Mesendoderm (in vitro differentiated cells): ENCODE measurements at regions not wholly inside any gene's neighbourhood (a gene's known extent, or its start where the extent isn't known, plus 50 kb on each side); places are given as distances from the start of the nearest gene placed in this dataset.

ENCODE experiments used
- DNase-seq: peaks from one replicate; pipeline ENCODE4 v3.0.0; 2013
- H2AK5ac ChIP-seq: 2 replicates; pipeline ENCODE4 v1.6.1; 2013; ENCODE audit warnings: low read length, inconsistent platforms
- H2BK120ac ChIP-seq: 2 replicates; pipeline ENCODE4 v1.6.1; 2013; ENCODE audit warnings: low read depth, mild to moderate bottlenecking, low read length, moderate library complexity, mixed read lengths
- H2BK15ac ChIP-seq: replicated peaks from 2 replicates; pipeline ENCODE4 v1.6.1; 2013; ENCODE audit warnings: low read depth, mild to moderate bottlenecking, moderate library complexity
- H2BK5ac ChIP-seq: 2 replicates; pipeline ENCODE4 v1.6.1; 2013; ENCODE audit warnings: low read length, inconsistent platforms
- H3K18ac ChIP-seq: 2 replicates; pipeline ENCODE4 v1.6.1; 2013; ENCODE audit warnings: mild to moderate bottlenecking, low read length, mixed read lengths
- H3K23ac ChIP-seq: one replicate; pipeline ENCODE4 v1.6.1; 2013; ENCODE audit warnings: low read length
- H3K27ac ChIP-seq: 2 replicates; pipeline ENCODE4 v1.5.1; 2013; ENCODE audit warnings: low read depth, mild to moderate bottlenecking, inconsistent platforms, low read length, moderate library complexity
- H3K27me3 ChIP-seq: 2 replicates; pipeline ENCODE4 v1.6.1; 2013; ENCODE audit warnings: low read length, control low read depth, mild to moderate bottlenecking, inconsistent platforms; ENCODE audit not compliant: insufficient read depth, poor library complexity
- H3K36me3 ChIP-seq: 2 replicates; pipeline ENCODE4 v1.6.1; 2013; ENCODE audit warnings: low read length, inconsistent platforms; ENCODE audit not compliant: control insufficient read depth, insufficient read depth
- H3K4ac ChIP-seq: one replicate; pipeline ENCODE4 v1.6.1; 2013; ENCODE audit warnings: low read depth, mild to moderate bottlenecking, low read length, moderate library complexity
- H3K4me1 ChIP-seq: 2 replicates; pipeline ENCODE4 v1.6.1; 2013; ENCODE audit warnings: low read depth, low read length, inconsistent platforms; ENCODE audit not compliant: control insufficient read depth
- H3K4me2 ChIP-seq: 2 replicates; pipeline ENCODE4 v1.6.1; 2013; ENCODE audit warnings: low read length
- H3K4me3 ChIP-seq: 2 replicates; pipeline ENCODE4 v1.5.1; 2013; ENCODE audit warnings: mild to moderate bottlenecking, low read length
- H3K56ac ChIP-seq: one replicate; pipeline ENCODE4 v1.6.1; 2013; ENCODE audit warnings: low read length
- H3K79me1 ChIP-seq: 2 replicates; pipeline ENCODE4 v1.6.1; 2013; ENCODE audit warnings: low read length, inconsistent platforms
- H3K79me2 ChIP-seq: 2 replicates; pipeline ENCODE4 v1.6.1; 2013; ENCODE audit warnings: mild to moderate bottlenecking, low read length; ENCODE audit not compliant: control insufficient read depth, insufficient read depth
- H3K9ac ChIP-seq: 2 replicates; pipeline ENCODE4 v1.6.1; 2013; ENCODE audit warnings: low read length, inconsistent platforms
- H4K5ac ChIP-seq: one replicate; pipeline ENCODE4 v1.6.1; 2013; ENCODE audit warnings: low read length
- H4K8ac ChIP-seq: one replicate; pipeline ENCODE4 v1.6.1; 2013; ENCODE audit warnings: low read depth, mild to moderate bottlenecking, control low read depth, low read length, moderate library complexity
- WGBS: extraction: QIAGEN DNeasy Blood & Tissue Kit; methylation state at CpG from one replicate; pipeline ENCODE4 v1.1.7; 2013; ENCODE audit warnings: low lambda C conversion rate, missing lambda C conversion rate; ENCODE audit not compliant: insufficient coverage; ENCODE audit errors: extremely low coverage; 5-methylcytosine and 5-hydroxymethylcytosine counted together

GRCh38 chr3:94564247-94564646 lies 501.4 kb downstream of the NSUN3 start:
- Histone ChIP-seq H3K56ac (no peak overlapping the region), H3K4me1 (no peaks in the 10 kb centered on the region), H3K79me2 (no peaks in the 10 kb centered on the region), H2BK5ac (no peak overlapping the region), H3K4me3 (no peak overlapping the region), H3K36me3 (no peaks in the 10 kb centered on the region), H3K4ac (no peak overlapping the region), H3K9ac (no peak overlapping the region), H3K4me2 (no peak overlapping the region), H3K23ac (no peak overlapping the region), H3K27me3 (no peaks in the 10 kb centered on the region), H3K27ac (no peak overlapping the region), H2BK15ac (no peak overlapping the region), H2BK120ac (no peak overlapping the region), H4K8ac (no peak overlapping the region), H4K5ac (no peak overlapping the region), H3K18ac (no peak overlapping the region), H3K79me1 (no peaks in the 10 kb centered on the region), H2AK5ac (no peak overlapping the region)
- no CpG with 5 or more reads among the region's 1 CpG for WGBS
- no peak for DNase-seq

- no peaks in the 10 kb centered on the region for H3K36me3 ChIP-seq
- no peaks in the 10 kb centered on the region for H3K79me1 ChIP-seq
- H3K4ac ChIP-seq = no peak overlapping the region
- H2AK5ac ChIP-seq = no peak overlapping the region
- no CpG with 5 or more reads among the region's 1 CpG for WGBS
- H2BK120ac ChIP-seq = no peak overlapping the region
- H4K5ac ChIP-seq = no peak overlapping the region
- no peak overlapping the region for H2BK5ac ChIP-seq
- no peak overlapping the region for H4K8ac ChIP-seq
- H3K4me1 ChIP-seq = no peaks in the 10 kb centered on the region
- H3K18ac ChIP-seq = no peak overlapping the region
- H3K56ac ChIP-seq = no peak overlapping the region
- H3K4me2 ChIP-seq = no peak overlapping the region
- no peak for DNase-seq
- no peak overlapping the region for H3K4me3 ChIP-seq
- no peak overlapping the region for H3K9ac ChIP-seq
- no peaks in the 10 kb centered on the region for H3K79me2 ChIP-seq
- H3K23ac ChIP-seq = no peak overlapping the region
- no peak overlapping the region for H2BK15ac ChIP-seq
- H3K27me3 ChIP-seq = no peaks in the 10 kb centered on the region
- no peak overlapping the region for H3K27ac ChIP-seq
These were observed 505.2 kb downstream of the NSUN3 start for GRCh38 chr3:94568041-94568440.

- Histone ChIP-seq H3K27me3 (no peaks in the 10 kb centered on the region), H2BK120ac (no peak overlapping the region), H3K56ac (no peak overlapping the region), H3K36me3 (no peaks in the 10 kb centered on the region), H3K27ac (no peak overlapping the region), H2AK5ac (no peak overlapping the region), H4K8ac (no peak overlapping the region), H3K18ac (no peak overlapping the region), H3K9ac (no peak overlapping the region), H3K4me3 (no peak overlapping the region), H2BK5ac (no peak overlapping the region), H3K23ac (no peak overlapping the region), H3K4me2 (no peak overlapping the region), H3K79me1 (no peaks in the 10 kb centered on the region), H4K5ac (no peak overlapping the region), H3K4ac (no peak overlapping the region), H2BK15ac (no peak overlapping the region), H3K79me2 (no peaks in the 10 kb centered on the region), H3K4me1 (no peaks in the 10 kb centered on the region)
- DNase-seq = no peak
- no CpG with 5 or more reads among the region's 2 CpGs for WGBS
These were observed 510.5 kb downstream of the NSUN3 start for GRCh38 chr3:94573337-94573736.

- Histone ChIP-seq H2BK15ac (no peak overlapping the region), H3K27ac (no peak overlapping the region), H3K23ac (no peak overlapping the region), H3K56ac (no peak overlapping the region), H3K4me2 (no peak overlapping the region), H3K4me3 (no peak overlapping the region), H3K79me2 (no peaks in the 10 kb centered on the region), H3K9ac (no peak overlapping the region), H3K36me3 (no peaks in the 10 kb centered on the region), H3K4me1 (no peaks in the 10 kb centered on the region), H4K5ac (no peak overlapping the region), H3K18ac (no peak overlapping the region), H2BK5ac (no peak overlapping the region), H3K79me1 (no peaks in the 10 kb centered on the region), H3K4ac (no peak overlapping the region), H4K8ac (no peak overlapping the region), H3K27me3 (no peaks in the 10 kb centered on the region), H2AK5ac (no peak overlapping the region), H2BK120ac (no peak overlapping the region)
- no peak for DNase-seq
- no CpG with 5 or more reads among the region's 3 CpGs for WGBS
These were observed 524.4 kb downstream of the NSUN3 start for GRCh38 chr3:94587291-94587690.

- DNase-seq = no peak
- H3K4ac ChIP-seq = no peak overlapping the region
- no peak overlapping the region for H3K23ac ChIP-seq
- no peak overlapping the region for H2BK120ac ChIP-seq
- H3K27ac ChIP-seq = no peak overlapping the region
- no peak overlapping the region for H4K5ac ChIP-seq
- H3K18ac ChIP-seq = no peak overlapping the region
- no CpG with 5 or more reads among the region's 1 CpG for WGBS
- H3K79me2 ChIP-seq = no peaks in the 10 kb centered on the region
- no peak overlapping the region for H4K8ac ChIP-seq
- H3K4me1 ChIP-seq = no peaks in the 10 kb centered on the region
- H2BK15ac ChIP-seq = no peak overlapping the region
- no peaks in the 10 kb centered on the region for H3K27me3 ChIP-seq
- H2AK5ac ChIP-seq = no peak overlapping the region
- H2BK5ac ChIP-seq = no peak overlapping the region
- H3K56ac ChIP-seq = no peak overlapping the region
- H3K79me1 ChIP-seq = no peaks in the 10 kb centered on the region
- H3K4me3 ChIP-seq = no peak overlapping the region
- no peaks in the 10 kb centered on the region for H3K36me3 ChIP-seq
- H3K9ac ChIP-seq = no peak overlapping the region
- H3K4me2 ChIP-seq = no peak overlapping the region
These were observed 530.8 kb downstream of the NSUN3 start for GRCh38 chr3:94593526-94594150.

- Histone ChIP-seq H3K23ac (no peak overlapping the region), H3K4me1 (no peaks in the 10 kb centered on the region), H2BK5ac (no peak overlapping the region), H3K36me3 (no peaks in the 10 kb centered on the region), H3K4me3 (no peak overlapping the region), H3K18ac (no peak overlapping the region), H3K79me2 (no peaks in the 10 kb centered on the region), H3K27me3 (no peaks in the 10 kb centered on the region), H3K79me1 (no peaks in the 10 kb centered on the region), H2AK5ac (no peak overlapping the region), H3K9ac (no peak overlapping the region), H4K8ac (no peak overlapping the region), H3K4me2 (no peak overlapping the region), H2BK15ac (no peak overlapping the region), H3K56ac (no peak overlapping the region), H4K5ac (no peak overlapping the region), H3K27ac (no peak overlapping the region), H2BK120ac (no peak overlapping the region), H3K4ac (no peak overlapping the region)
- no peak for DNase-seq
- no CpG with 5 or more reads among the region's 3 CpGs for WGBS
These were observed 533.3 kb downstream of the NSUN3 start for GRCh38 chr3:94596141-94596540.
